ENCODE measurements at regions not wholly inside any gene's neighbourhood (a gene's known extent, or its start where the extent isn't known, plus 50 kb on each side); places are given as distances from the start of the nearest gene placed in this dataset.

DNA sequence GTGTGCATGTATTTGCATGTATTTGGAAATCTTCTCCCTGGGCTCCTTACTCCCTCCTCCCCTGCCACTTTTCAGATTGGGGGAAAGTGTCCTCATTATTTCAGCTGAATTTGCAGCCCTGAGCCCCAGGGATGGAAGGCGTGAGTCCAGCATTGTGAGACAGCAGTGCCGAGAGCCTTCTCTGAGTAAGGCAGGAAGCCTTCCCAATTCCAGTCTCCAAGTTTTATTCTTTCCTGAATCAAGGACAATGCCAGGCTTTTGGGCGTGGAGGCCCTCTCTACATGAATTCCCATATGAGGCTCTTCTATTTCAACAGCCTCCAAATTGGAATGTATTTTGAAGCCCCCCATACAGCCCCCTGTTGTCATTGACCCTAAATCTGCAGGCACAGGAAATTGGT, 163.5 kb downstream of the ACKR3 start (continued):
- TF ChIP-seq, protein P1, sequence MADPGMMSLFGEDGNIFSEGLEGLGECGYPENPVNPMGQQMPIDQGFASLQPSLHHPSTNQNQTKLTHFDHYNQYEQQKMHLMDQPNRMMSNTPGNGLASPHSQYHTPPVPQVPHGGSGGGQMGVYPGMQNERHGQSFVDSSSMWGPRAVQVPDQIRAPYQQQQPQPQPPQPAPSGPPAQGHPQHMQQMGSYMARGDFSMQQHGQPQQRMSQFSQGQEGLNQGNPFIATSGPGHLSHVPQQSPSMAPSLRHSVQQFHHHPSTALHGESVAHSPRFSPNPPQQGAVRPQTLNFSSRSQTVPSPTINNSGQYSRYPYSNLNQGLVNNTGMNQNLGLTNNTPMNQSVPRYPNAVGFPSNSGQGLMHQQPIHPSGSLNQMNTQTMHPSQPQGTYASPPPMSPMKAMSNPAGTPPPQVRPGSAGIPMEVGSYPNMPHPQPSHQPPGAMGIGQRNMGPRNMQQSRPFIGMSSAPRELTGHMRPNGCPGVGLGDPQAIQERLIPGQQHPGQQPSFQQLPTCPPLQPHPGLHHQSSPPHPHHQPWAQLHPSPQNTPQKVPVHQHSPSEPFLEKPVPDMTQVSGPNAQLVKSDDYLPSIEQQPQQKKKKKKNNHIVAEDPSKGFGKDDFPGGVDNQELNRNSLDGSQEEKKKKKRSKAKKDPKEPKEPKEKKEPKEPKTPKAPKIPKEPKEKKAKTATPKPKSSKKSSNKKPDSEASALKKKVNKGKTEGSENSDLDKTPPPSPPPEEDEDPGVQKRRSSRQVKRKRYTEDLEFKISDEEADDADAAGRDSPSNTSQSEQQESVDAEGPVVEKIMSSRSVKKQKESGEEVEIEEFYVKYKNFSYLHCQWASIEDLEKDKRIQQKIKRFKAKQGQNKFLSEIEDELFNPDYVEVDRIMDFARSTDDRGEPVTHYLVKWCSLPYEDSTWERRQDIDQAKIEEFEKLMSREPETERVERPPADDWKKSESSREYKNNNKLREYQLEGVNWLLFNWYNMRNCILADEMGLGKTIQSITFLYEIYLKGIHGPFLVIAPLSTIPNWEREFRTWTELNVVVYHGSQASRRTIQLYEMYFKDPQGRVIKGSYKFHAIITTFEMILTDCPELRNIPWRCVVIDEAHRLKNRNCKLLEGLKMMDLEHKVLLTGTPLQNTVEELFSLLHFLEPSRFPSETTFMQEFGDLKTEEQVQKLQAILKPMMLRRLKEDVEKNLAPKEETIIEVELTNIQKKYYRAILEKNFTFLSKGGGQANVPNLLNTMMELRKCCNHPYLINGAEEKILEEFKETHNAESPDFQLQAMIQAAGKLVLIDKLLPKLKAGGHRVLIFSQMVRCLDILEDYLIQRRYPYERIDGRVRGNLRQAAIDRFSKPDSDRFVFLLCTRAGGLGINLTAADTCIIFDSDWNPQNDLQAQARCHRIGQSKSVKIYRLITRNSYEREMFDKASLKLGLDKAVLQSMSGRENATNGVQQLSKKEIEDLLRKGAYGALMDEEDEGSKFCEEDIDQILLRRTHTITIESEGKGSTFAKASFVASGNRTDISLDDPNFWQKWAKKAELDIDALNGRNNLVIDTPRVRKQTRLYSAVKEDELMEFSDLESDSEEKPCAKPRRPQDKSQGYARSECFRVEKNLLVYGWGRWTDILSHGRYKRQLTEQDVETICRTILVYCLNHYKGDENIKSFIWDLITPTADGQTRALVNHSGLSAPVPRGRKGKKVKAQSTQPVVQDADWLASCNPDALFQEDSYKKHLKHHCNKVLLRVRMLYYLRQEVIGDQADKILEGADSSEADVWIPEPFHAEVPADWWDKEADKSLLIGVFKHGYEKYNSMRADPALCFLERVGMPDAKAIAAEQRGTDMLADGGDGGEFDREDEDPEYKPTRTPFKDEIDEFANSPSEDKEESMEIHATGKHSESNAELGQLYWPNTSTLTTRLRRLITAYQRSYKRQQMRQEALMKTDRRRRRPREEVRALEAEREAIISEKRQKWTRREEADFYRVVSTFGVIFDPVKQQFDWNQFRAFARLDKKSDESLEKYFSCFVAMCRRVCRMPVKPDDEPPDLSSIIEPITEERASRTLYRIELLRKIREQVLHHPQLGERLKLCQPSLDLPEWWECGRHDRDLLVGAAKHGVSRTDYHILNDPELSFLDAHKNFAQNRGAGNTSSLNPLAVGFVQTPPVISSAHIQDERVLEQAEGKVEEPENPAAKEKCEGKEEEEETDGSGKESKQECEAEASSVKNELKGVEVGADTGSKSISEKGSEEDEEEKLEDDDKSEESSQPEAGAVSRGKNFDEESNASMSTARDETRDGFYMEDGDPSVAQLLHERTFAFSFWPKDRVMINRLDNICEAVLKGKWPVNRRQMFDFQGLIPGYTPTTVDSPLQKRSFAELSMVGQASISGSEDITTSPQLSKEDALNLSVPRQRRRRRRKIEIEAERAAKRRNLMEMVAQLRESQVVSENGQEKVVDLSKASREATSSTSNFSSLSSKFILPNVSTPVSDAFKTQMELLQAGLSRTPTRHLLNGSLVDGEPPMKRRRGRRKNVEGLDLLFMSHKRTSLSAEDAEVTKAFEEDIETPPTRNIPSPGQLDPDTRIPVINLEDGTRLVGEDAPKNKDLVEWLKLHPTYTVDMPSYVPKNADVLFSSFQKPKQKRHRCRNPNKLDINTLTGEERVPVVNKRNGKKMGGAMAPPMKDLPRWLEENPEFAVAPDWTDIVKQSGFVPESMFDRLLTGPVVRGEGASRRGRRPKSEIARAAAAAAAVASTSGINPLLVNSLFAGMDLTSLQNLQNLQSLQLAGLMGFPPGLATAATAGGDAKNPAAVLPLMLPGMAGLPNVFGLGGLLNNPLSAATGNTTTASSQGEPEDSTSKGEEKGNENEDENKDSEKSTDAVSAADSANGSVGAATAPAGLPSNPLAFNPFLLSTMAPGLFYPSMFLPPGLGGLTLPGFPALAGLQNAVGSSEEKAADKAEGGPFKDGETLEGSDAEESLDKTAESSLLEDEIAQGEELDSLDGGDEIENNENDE (IDR thresholded peaks at IDR 0.05; ENCODE audit: insufficient replicate concordance, low read length), result no peak
- TF ChIP-seq MAFK (IDR thresholded peaks at IDR 0.05; ENCODE audit: low read depth, low read length) (no peak), NRF1 (IDR thresholded peaks at IDR 0.05; ENCODE audit: low read depth, low read length) (no peak), CEBPB (IDR thresholded peaks at IDR 0.05; ENCODE audit: low read depth, low read length) (no peak), HDAC2 (IDR thresholded peaks at IDR 0.05; ENCODE audit: borderline replicate concordance in 1 of 2, low read depth in 2 of 2, low read length in 2 of 2) (no peak), GTF2F1 (IDR thresholded peaks at IDR 0.05; ENCODE audit: borderline replicate concordance, low read depth, low read length) (no peak), ZNF274 (IDR thresholded peaks at IDR 0.05; ENCODE audit: borderline replicate concordance, extremely low read depth, low read length) (no peak), KDM1A (IDR thresholded peaks at IDR 0.05; ENCODE audit: borderline replicate concordance, low read length) (no peak), RXRA (IDR thresholded peaks at IDR 0.05; ENCODE audit: insufficient read depth, low read depth, low read length) (no peak), EGR1 (IDR thresholded peaks at IDR 0.05; ENCODE audit: borderline replicate concordance, low read depth, low read length) (no peak), SP4 (IDR thresholded peaks at IDR 0.05; ENCODE audit: low read length) (no peak), EP300 (IDR thresholded peaks at IDR 0.05; ENCODE audit: borderline replicate concordance in 1 of 2, low read depth in 2 of 2, low read length in 2 of 2) (no peak)

All from H1 (cell line).